NCI-H524 (cell line): ENCODE measurements at regions not wholly inside any gene's neighbourhood (a gene's known extent, or its start where the extent isn't known, plus 50 kb on each side); places are given as distances from the start of the nearest gene placed in this dataset.
A peak's percentile ranks its signal among the peaks of the same experiment; 100 is the strongest.

ENCODE experiments used
- DNase-seq, 2 experiments: peaks; one replicate each; lab custom pipeline; 2025; lab: John Stamatoyannopoulos, UW

GRCh38 chr15:35596285-35596684 lies 50.3 kb upstream of the DPH6 start:
- DNase-seq, result no peak

- DNase-seq, result no peak
Measured at GRCh38 chr15:35602836-35603235, 56.9 kb upstream of the DPH6 start.

GRCh38 chr15:35603301-35603700 lies 57.3 kb upstream of the DPH6 start:
- no peak for DNase-seq

- DNase-seq, result no peak
Measured at GRCh38 chr15:35603856-35604255, 57.9 kb upstream of the DPH6 start.

- no peak for DNase-seq
Measured at GRCh38 chr15:35605764-35606449, 59.9 kb upstream of the DPH6 start.

GRCh38 chr15:35606450-35606779 lies 60.5 kb upstream of the DPH6 start:
- DNase-seq, result peak in 1 of 2 experiments; percentile 22

GRCh38 chr15:35616498-35617271 lies 70.7 kb upstream of the DPH6 start:
- no peak for DNase-seq

- no peak for DNase-seq
Measured at GRCh38 chr15:35618260-35619188, 72.6 kb upstream of the DPH6 start.

- DNase-seq, result no peak
Measured at GRCh38 chr15:35622641-35623340, 76.8 kb upstream of the DPH6 start.

GRCh38 chr15:35624881-35625280 lies 78.9 kb upstream of the DPH6 start:
- DNase-seq, result peak in 1 of 2 experiments; percentile 46

GRCh38 chr15:35626571-35627318 lies 80.8 kb upstream of the DPH6 start:
- no peak for DNase-seq

GRCh38 chr15:35627696-35628095 lies 81.7 kb upstream of the DPH6 start:
- DNase-seq, result no peak

GRCh38 chr15:35629766-35630165 lies 83.8 kb upstream of the DPH6 start:
- DNase-seq, result no peak

GRCh38 chr15:35630532-35630931 lies 84.6 kb upstream of the DPH6 start:
- no peak for DNase-seq

- DNase-seq, result no peak
Measured at GRCh38 chr15:35630985-35631384, 85.0 kb upstream of the DPH6 start.

GRCh38 chr15:35633677-35634076 lies 87.7 kb upstream of the DPH6 start:
- DNase-seq, result no peak

GRCh38 chr15:35646790-35647189 lies 100.8 kb upstream of the DPH6 start:
- DNase-seq, result no peak

GRCh38 chr15:35647303-35647702 lies 101.3 kb upstream of the DPH6 start:
- no peak for DNase-seq

GRCh38 chr15:35648941-35649340 lies 103.0 kb upstream of the DPH6 start:
- DNase-seq, result no peak

GRCh38 chr15:35649575-35649974 lies 103.6 kb upstream of the DPH6 start:
- no peak for DNase-seq

GRCh38 chr15:35654332-35654731 lies 108.4 kb upstream of the DPH6 start:
- DNase-seq, result no peak
